Stimulated activated CD8-positive, alpha-beta memory T cell treated with anti-CD3 and anti-CD28 coated beads, Interleukin-4, amount 100 ng/mL, for 1 hour (primary cell): ENCODE measurements at regions not wholly inside any gene's neighbourhood (a gene's known extent, or its start where the extent isn't known, plus 50 kb on each side); places are given as distances from the start of the nearest gene placed in this dataset.
A peak's percentile ranks its signal among the peaks of the same experiment; 100 is the strongest.

Experiments
- DNase-seq, 2 donors: peaks; one replicate each; pipeline ENCODE4 v3.0.0-alpha.2; 2020; ENCODE audit warnings: low read depth in 2 of 2, low spot score in 1 of 2

- DNase-seq = no peak
Observed at GRCh38 chr9:127553793-127554192, 58.3 kb upstream of the STXBP1 start.

GRCh38 chr9:127554966-127555839 lies 56.9 kb upstream of the STXBP1 start:
- no peak for DNase-seq

DNA sequence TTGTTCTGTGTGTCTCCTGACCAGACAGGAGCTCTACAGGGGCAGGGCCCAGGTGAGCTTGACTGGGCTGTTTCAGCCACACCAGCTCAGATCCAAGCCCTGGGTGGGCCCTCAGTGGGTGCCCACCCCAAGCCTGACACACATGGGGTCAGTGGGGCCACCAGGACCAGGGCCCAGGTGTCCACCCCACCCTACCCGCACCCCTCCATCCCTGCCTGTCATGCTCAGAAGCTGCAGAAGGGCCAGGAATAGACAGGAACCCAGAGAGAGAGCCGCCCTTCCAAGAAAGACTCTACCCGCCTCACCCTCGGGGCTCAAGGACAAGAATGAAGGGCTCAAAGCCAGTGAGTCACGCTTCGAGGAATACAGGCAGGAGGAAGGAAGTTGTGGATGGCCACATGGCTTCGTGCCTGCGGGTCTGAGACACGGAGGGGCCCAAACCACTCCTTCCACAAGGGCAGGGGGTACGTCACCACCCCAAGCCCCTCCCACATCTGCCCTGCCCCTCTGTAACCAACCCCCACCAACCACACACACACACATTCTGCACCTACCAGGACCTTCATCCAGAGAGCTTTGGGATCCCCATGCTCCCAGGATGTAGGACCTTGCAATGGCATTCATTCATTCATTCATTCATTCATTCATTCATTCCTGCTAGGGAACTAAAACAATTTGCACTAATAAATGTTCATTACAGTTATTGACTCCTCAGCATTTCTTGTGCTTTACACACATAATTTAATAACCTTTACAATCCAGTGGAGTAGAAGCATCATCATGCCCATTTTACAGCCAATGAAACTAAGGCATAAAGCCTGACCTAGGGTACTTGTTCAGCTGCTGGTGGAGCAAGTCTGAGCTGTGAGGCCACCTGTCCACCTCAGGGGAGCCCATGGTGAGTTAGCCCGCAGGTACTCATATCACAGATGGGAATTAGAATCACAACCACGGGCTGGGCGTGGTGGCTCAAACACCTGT lies 55.9 kb upstream of the STXBP1 start:
- peak in 1 of 2 donors; percentile 25 for DNase-seq

DNA sequence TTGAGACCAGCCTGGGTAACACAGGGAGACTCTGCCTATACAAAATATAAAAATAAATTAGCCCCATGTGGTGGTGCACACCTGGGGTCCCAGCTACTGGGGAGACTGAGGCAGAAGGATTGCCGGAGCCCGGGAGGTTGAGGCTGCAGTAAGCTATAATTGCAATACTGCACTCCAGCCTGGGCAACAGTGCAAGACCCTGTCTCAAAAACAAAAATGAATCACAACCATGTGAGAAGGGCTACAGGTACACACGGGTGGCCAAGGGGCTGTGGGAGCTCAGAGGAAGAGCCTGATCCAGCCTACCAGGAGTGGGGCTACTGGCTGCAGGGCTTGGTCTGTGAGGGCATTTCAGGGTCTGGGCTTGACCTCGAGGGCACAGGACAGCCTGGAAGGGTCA lies 55.2 kb upstream of the STXBP1 start:
- no peak for DNase-seq

DNA sequence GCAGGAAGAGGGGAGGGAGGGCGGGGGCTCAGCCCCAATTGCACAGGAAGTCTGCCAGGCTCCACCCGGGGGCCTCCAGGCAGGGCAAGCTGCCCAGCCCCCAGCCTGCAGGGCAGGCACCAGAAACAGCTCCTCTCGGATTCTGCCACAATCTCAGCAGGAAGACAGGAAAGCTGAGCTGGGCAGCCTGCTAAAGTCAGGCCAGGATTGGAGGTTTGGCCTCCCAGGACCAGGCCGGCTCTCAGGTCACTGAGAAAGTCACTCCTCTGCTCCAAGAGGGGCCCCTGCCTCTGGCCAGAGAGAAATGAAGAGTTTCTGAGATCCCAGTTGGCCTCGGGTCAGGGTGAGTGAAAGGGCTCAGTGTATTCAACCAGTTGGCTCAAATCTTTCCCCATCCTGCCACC lies 54.6 kb upstream of the STXBP1 start:
- DNase-seq = no peak

GRCh38 chr9:127557998-127558546 lies 54.0 kb upstream of the STXBP1 start:
- no peak for DNase-seq

DNA sequence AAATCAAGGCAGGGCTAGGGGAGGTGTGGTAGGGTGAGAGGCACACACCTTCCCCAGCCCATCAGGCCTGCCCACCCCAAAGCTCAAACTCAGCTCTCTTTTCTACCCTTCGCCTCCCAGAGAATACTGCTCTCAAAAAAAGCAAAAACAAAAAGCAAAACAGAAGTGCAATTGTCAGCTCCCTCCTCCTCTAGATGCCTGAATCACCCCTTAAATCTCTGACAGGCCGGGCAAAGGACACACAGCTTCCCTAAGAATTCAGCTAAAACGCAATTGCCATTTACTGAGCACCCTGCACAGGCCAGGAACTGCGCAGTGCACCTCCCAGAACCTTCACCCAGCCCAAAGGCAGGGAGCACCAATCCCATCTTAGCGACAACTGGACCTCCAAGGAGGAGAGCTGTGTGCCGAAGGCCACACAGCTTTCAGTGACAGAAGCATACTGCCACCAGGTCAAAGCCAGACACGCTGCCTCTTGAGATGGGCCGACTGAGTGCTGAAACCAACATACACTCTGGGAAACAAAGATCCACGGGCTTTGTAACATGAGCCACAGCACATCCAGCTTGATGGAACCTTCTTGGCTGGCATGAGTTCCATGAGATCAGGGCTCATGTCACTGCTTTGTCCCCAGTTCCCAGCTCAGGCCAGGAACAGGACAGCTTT lies 53.4 kb upstream of the STXBP1 start:
- no peak for DNase-seq

GRCh38 chr9:127559247-127559680 lies 52.8 kb upstream of the STXBP1 start:
- no peak for DNase-seq

DNA sequence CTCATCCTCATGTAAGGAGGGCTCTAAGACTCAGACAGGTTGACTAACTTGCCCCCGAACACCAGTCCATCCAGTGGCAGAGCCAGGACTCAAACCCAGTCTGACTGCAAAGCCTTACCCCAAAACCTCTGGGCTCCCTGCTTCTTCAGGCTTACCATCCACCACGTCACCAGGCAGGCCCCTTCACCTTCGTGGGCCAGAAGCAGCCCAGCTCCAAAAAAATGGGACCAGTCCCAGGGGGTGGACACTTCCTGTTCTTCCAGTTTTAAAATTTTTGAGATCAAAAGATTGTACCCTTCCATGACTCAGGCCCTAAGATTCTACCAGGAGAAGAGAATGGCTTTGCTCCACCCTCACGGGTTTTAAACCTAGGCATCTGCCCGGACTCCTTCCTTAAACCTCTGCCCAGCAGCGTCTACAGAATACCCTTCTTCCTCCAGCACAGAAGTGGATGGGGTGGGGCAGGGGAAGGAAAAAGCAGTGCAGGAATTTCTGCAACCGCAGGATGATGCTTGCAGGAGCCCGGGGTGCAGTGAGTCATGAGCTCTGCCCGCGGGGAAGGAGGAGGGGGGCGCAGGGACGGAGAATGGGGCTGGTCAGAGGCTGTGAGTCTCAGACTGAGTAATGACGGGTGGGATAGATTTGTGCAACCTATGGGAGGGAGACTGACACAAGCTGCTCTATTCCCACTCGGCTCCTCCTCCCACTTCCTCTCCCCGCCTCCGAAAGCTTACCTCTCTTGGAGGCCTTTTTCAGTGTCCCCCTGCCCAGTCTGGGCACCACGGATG lies 50.4 kb upstream of the STXBP1 start:
- DNase-seq = no peak
